Endothelial cell of umbilical vein (primary cell): ENCODE measurements at regions not wholly inside any gene's neighbourhood (a gene's known extent, or its start where the extent isn't known, plus 50 kb on each side); places are given as distances from the start of the nearest gene placed in this dataset.
"Not testable (repeated sequence)": the region's sequence is repeated elsewhere in the genome, so short reads cannot be mapped to it uniquely, and the experiment has no call there.

Source experiments
- CTCF ChIP-seq, 2 donors: IDR thresholded peaks; 1 replicate in 1 of 2; 2 replicates in 1 of 2; pipeline ENCODE4 v1.5.1; 2011; ENCODE audit warnings: low read length in 2 of 2, mild to moderate bottlenecking in 2 of 2, moderate library complexity in 2 of 2, control low read depth in 1 of 2, inconsistent platforms in 1 of 2, low read depth in 1 of 2; ENCODE audit not compliant: insufficient read depth in 1 of 2; ENCODE audit errors: extremely low read depth in 1 of 2
- EZH2 ChIP-seq: IDR thresholded peaks from 2 replicates; pipeline ENCODE4 v1.6.1; 2012; ENCODE audit warnings: borderline replicate concordance, low read depth, mild to moderate bottlenecking, moderate library complexity, low read length, inconsistent platforms; ENCODE audit not compliant: severe bottlenecking
- FOS ChIP-seq: IDR thresholded peaks from 2 replicates; pipeline ENCODE4 v1.6.1; 2011; ENCODE audit warnings: mild to moderate bottlenecking, low read length, moderate library complexity, borderline replicate concordance; ENCODE audit not compliant: insufficient read depth
- GATA2 ChIP-seq: IDR thresholded peaks from 2 replicates; pipeline ENCODE4 v1.7.0; 2011; ENCODE audit warnings: low read depth, mild to moderate bottlenecking, moderate library complexity, mixed read lengths, low read length; ENCODE audit not compliant: insufficient read length, insufficient read depth
- JUN ChIP-seq: IDR thresholded peaks from 2 replicates; pipeline ENCODE4 v1.6.1; 2011; ENCODE audit warnings: borderline replicate concordance, low read depth; ENCODE audit not compliant: insufficient read length, insufficient read depth
- MYC ChIP-seq: IDR thresholded peaks from one replicate; pipeline ENCODE4 v1.6.1; 2011; ENCODE audit warnings: mild to moderate bottlenecking, low read depth, low read length
- POLR2A ChIP-seq: IDR thresholded peaks from 2 replicates; pipeline ENCODE4 v1.6.1; 2012; ENCODE audit warnings: low read depth, mild to moderate bottlenecking, control low read depth, low read length
- POLR2AphosphoS5 ChIP-seq: IDR thresholded peaks from 2 replicates; pipeline ENCODE4 v1.6.1; 2012; ENCODE audit warnings: low read depth, mild to moderate bottlenecking, control low read depth, low read length, moderate library complexity; ENCODE audit not compliant: insufficient read depth
- TF ChIP-seq, protein P1 (sequence below): IDR thresholded peaks from 2 replicates; pipeline ENCODE4 v1.6.1; 2011; ENCODE audit not compliant: insufficient read depth, insufficient read length

DNA sequence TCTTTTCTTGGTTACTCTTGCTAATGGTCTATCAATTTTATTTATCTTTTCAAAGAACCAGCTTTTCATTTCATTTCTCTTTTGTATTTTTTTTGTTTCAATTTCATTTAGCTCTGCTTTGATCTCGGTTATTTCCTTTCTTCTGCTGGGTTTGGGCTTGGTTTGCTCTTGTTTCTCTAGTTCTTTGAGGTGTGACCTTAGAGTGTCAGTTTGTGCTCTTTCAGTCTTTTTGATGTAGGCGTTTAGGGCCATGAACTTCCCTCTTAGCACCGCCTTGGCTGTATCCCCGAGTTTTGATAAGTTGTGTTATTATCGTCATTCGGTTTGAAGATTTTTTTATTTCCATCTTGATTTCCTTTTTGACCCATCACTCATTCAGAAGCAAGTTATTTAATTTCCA is 265.5 kb downstream of the VAPA start:
- not testable (repeated sequence) for TF ChIP-seq CTCF (IDR thresholded peaks at IDR 0.05; ENCODE audit: extremely low read depth in 1 of 2, insufficient read depth in 1 of 2, low read depth in 1 of 2, low read length in 2 of 2); JUN; POLR2A; GATA2; EZH2; POLR2AphosphoS5; FOS; MYC
- TF ChIP-seq, protein P1, sequence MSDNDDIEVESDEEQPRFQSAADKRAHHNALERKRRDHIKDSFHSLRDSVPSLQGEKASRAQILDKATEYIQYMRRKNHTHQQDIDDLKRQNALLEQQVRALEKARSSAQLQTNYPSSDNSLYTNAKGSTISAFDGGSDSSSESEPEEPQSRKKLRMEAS: not testable (repeated sequence)
